ENCODE measurements at regions not wholly inside any gene's neighbourhood (a gene's known extent, or its start where the extent isn't known, plus 50 kb on each side); places are given as distances from the start of the nearest gene placed in this dataset.
"Not testable (repeated sequence)": the region's sequence is repeated elsewhere in the genome, so short reads cannot be mapped to it uniquely, and the experiment has no call there.

- not testable (repeated sequence) for H4K91ac ChIP-seq (ENCODE audit: low read length); H3K4me3 ChIP-seq (ENCODE audit: insufficient read depth in 1 of 2, low read depth in 1 of 2, low read length in 2 of 2); H3K4me2 ChIP-seq (ENCODE audit: low read length, poor library complexity, severe bottlenecking); DNase-seq; H2AFZ ChIP-seq (ENCODE audit: low read depth, low read length); H2BK15ac ChIP-seq (ENCODE audit: low read depth, poor library complexity, severe bottlenecking); H3K23ac ChIP-seq (ENCODE audit: low read length in 2 of 2); H3K79me1 ChIP-seq (replicated peaks; ENCODE audit: low read length, poor library complexity, severe bottlenecking); H3K4ac ChIP-seq (ENCODE audit: low read depth in 1 of 2, low read length in 2 of 2); H3K18ac ChIP-seq (ENCODE audit: low read depth in 1 of 2, low read length in 2 of 2); H3K14ac ChIP-seq (ENCODE audit: low read length in 2 of 2); H3K27ac ChIP-seq (ENCODE audit: low read length, poor library complexity, severe bottlenecking); H4K8ac ChIP-seq (ENCODE audit: low read length); H2BK120ac ChIP-seq (ENCODE audit: low read depth, low read length); H2AK5ac ChIP-seq (ENCODE audit: low read length, severe bottlenecking); H3K36me3 ChIP-seq (ENCODE audit: control insufficient read depth in 1 of 2, insufficient read depth in 2 of 2, low read depth in 1 of 2, low read length in 2 of 2); H2BK12ac ChIP-seq (ENCODE audit: low read length in 2 of 2); H2BK5ac ChIP-seq (ENCODE audit: low read depth, low read length, poor library complexity, severe bottlenecking); H3K9ac ChIP-seq (ENCODE audit: low read length); H3K9me3 ChIP-seq (ENCODE audit: control insufficient read depth, low read length); H3K27me3 ChIP-seq (ENCODE audit: control insufficient read depth in 1 of 2, insufficient read depth in 1 of 2, low read length in 2 of 2); H3K4me1 ChIP-seq (ENCODE audit: control insufficient read depth, insufficient read depth, low read depth, low read length)
- WGBS: 100% methylated on average over 4 of the region's 7 CpGs
Measured at GRCh38 chr11:33428435-33428834, 171.3 kb downstream of the HIPK3 start.

GRCh38 chr11:33420959-33421566 is 163.9 kb downstream of the HIPK3 start:
- Histone ChIP-seq H2BK12ac (ENCODE audit: low read length in 2 of 2) (no peak overlapping the region), H2BK120ac (ENCODE audit: low read depth, low read length) (no peak overlapping the region), H3K4ac (ENCODE audit: low read depth in 1 of 2, low read length in 2 of 2) (no peak overlapping the region), H3K27me3 (ENCODE audit: control insufficient read depth in 1 of 2, insufficient read depth in 1 of 2, low read length in 2 of 2) (no peaks in the 10 kb centered on the region), H3K27ac (ENCODE audit: low read length, poor library complexity, severe bottlenecking) (no peak overlapping the region), H3K9me3 (ENCODE audit: control insufficient read depth, low read length) (no peaks in the 10 kb centered on the region), H3K18ac (ENCODE audit: low read depth in 1 of 2, low read length in 2 of 2) (no peak overlapping the region), H3K4me3 (ENCODE audit: insufficient read depth in 1 of 2, low read depth in 1 of 2, low read length in 2 of 2) (no peak overlapping the region), H3K9ac (ENCODE audit: low read length) (no peak overlapping the region), H4K8ac (ENCODE audit: low read length) (no peak overlapping the region), H4K91ac (ENCODE audit: low read length) (no peak overlapping the region), H2BK15ac (ENCODE audit: low read depth, poor library complexity, severe bottlenecking) (no peak overlapping the region), H3K14ac (ENCODE audit: low read length in 2 of 2) (no peak overlapping the region), H3K23ac (ENCODE audit: low read length in 2 of 2) (no peak overlapping the region), H3K79me1 (replicated peaks; ENCODE audit: low read length, poor library complexity, severe bottlenecking) (peaks cover 16% of the 10 kb centered on the region), H2AFZ (ENCODE audit: low read depth, low read length) (no peak overlapping the region), H3K4me2 (ENCODE audit: low read length, poor library complexity, severe bottlenecking) (no peak overlapping the region), H2AK5ac (ENCODE audit: low read length, severe bottlenecking) (no peak overlapping the region), H3K4me1 (ENCODE audit: control insufficient read depth, insufficient read depth, low read depth, low read length) (no peaks in the 10 kb centered on the region), H3K36me3 (ENCODE audit: control insufficient read depth in 1 of 2, insufficient read depth in 2 of 2, low read depth in 1 of 2, low read length in 2 of 2) (no peaks in the 10 kb centered on the region), H2BK5ac (ENCODE audit: low read depth, low read length, poor library complexity, severe bottlenecking) (no peak overlapping the region)
- WGBS: 100% methylated on average over 3 of the region's 4 CpGs
- no peak for DNase-seq

GRCh38 chr11:33419924-33420323 is 162.7 kb downstream of the HIPK3 start:
- peaks cover 24% of the 10 kb centered on the region for H3K79me1 ChIP-seq (replicated peaks; ENCODE audit: low read length, poor library complexity, severe bottlenecking)
- H2BK12ac ChIP-seq (ENCODE audit: low read length in 2 of 2): no peak overlapping the region
- no peak overlapping the region for H4K8ac ChIP-seq (ENCODE audit: low read length)
- no peak overlapping the region for H3K14ac ChIP-seq (ENCODE audit: low read length in 2 of 2)
- H3K4ac ChIP-seq (ENCODE audit: low read depth in 1 of 2, low read length in 2 of 2): no peak overlapping the region
- no peak overlapping the region for H2AK5ac ChIP-seq (ENCODE audit: low read length, severe bottlenecking)
- H3K4me2 ChIP-seq (ENCODE audit: low read length, poor library complexity, severe bottlenecking): no peak overlapping the region
- 92% methylated on average over 3 of the region's 4 CpGs for WGBS
- no peaks in the 10 kb centered on the region for H3K27me3 ChIP-seq (ENCODE audit: control insufficient read depth in 1 of 2, insufficient read depth in 1 of 2, low read length in 2 of 2)
- no peaks in the 10 kb centered on the region for H3K9me3 ChIP-seq (ENCODE audit: control insufficient read depth, low read length)
- no peak overlapping the region for H2BK120ac ChIP-seq (ENCODE audit: low read depth, low read length)
- no peak overlapping the region for H2BK5ac ChIP-seq (ENCODE audit: low read depth, low read length, poor library complexity, severe bottlenecking)
- no peak overlapping the region for H4K91ac ChIP-seq (ENCODE audit: low read length)
- H3K4me1 ChIP-seq (ENCODE audit: control insufficient read depth, insufficient read depth, low read depth, low read length): no peaks in the 10 kb centered on the region
- no peak overlapping the region for H3K23ac ChIP-seq (ENCODE audit: low read length in 2 of 2)
- no peak overlapping the region for H2BK15ac ChIP-seq (ENCODE audit: low read depth, poor library complexity, severe bottlenecking)
- no peak overlapping the region for H2AFZ ChIP-seq (ENCODE audit: low read depth, low read length)
- no peak overlapping the region for H3K4me3 ChIP-seq (ENCODE audit: insufficient read depth in 1 of 2, low read depth in 1 of 2, low read length in 2 of 2)
- H3K27ac ChIP-seq (ENCODE audit: low read length, poor library complexity, severe bottlenecking): no peak overlapping the region
- DNase-seq: no peak
- no peak overlapping the region for H3K9ac ChIP-seq (ENCODE audit: low read length)
- no peak overlapping the region for H3K18ac ChIP-seq (ENCODE audit: low read depth in 1 of 2, low read length in 2 of 2)
- no peaks in the 10 kb centered on the region for H3K36me3 ChIP-seq (ENCODE audit: control insufficient read depth in 1 of 2, insufficient read depth in 2 of 2, low read depth in 1 of 2, low read length in 2 of 2)

- Histone ChIP-seq H3K9me3 (ENCODE audit: control insufficient read depth, low read length) (no peaks in the 10 kb centered on the region), H2BK5ac (ENCODE audit: low read depth, low read length, poor library complexity, severe bottlenecking) (no peak overlapping the region), H3K14ac (ENCODE audit: low read length in 2 of 2) (no peak overlapping the region), H3K18ac (ENCODE audit: low read depth in 1 of 2, low read length in 2 of 2) (no peak overlapping the region), H2AK5ac (ENCODE audit: low read length, severe bottlenecking) (no peak overlapping the region), H4K8ac (ENCODE audit: low read length) (no peak overlapping the region), H3K27me3 (ENCODE audit: control insufficient read depth in 1 of 2, insufficient read depth in 1 of 2, low read length in 2 of 2) (no peaks in the 10 kb centered on the region), H3K4me2 (ENCODE audit: low read length, poor library complexity, severe bottlenecking) (no peak overlapping the region), H3K36me3 (ENCODE audit: control insufficient read depth in 1 of 2, insufficient read depth in 2 of 2, low read depth in 1 of 2, low read length in 2 of 2) (no peaks in the 10 kb centered on the region), H3K4ac (ENCODE audit: low read depth in 1 of 2, low read length in 2 of 2) (no peak overlapping the region), H3K23ac (ENCODE audit: low read length in 2 of 2) (no peak overlapping the region), H2BK12ac (ENCODE audit: low read length in 2 of 2) (no peak overlapping the region), H3K27ac (ENCODE audit: low read length, poor library complexity, severe bottlenecking) (no peak overlapping the region), H3K4me3 (ENCODE audit: insufficient read depth in 1 of 2, low read depth in 1 of 2, low read length in 2 of 2) (no peak overlapping the region), H2BK120ac (ENCODE audit: low read depth, low read length) (no peak overlapping the region), H3K79me1 (replicated peaks; ENCODE audit: low read length, poor library complexity, severe bottlenecking) (peaks cover 24% of the 10 kb centered on the region), H2AFZ (ENCODE audit: low read depth, low read length) (no peak overlapping the region), H3K9ac (ENCODE audit: low read length) (no peak overlapping the region), H4K91ac (ENCODE audit: low read length) (no peak overlapping the region), H2BK15ac (ENCODE audit: low read depth, poor library complexity, severe bottlenecking) (no peak overlapping the region), H3K4me1 (ENCODE audit: control insufficient read depth, insufficient read depth, low read depth, low read length) (no peaks in the 10 kb centered on the region)
- DNase-seq: no peak
- 88% methylated on average over 7 of the region's 7 CpGs for WGBS
Measured at GRCh38 chr11:33417121-33417520, 159.9 kb downstream of the HIPK3 start.
